PC-3 (cell line): ENCODE measurements at regions not wholly inside any gene's neighbourhood (a gene's known extent, or its start where the extent isn't known, plus 50 kb on each side); places are given as distances from the start of the nearest gene placed in this dataset.

Source experiments
- ATAC-seq: fragments of 200-7000 bp; cut with Tn5 transposase; 2 replicates; pipeline ENCODE4 v1.9.1; 2020; ENCODE audit warnings: mild to moderate bottlenecking, moderate library complexity
- BruUV-seq: library from RNA; stranded (reverse); fragments of 400-500 nt; replicated peaks from 2 replicates; lab custom pipeline; 2021; lab: Mats Ljungman, UMichigan
- CTCF ChIA-PET: fragments of 300-600 bp; sonication (Branson Sonifier 250); formaldehyde crosslinking; loops from one replicate; lab custom pipeline; 2022; ENCODE audit warnings: antibody characterized with exemption; lab: Charles Lee
- POLR2A ChIA-PET: fragments of 300-600 bp; sonication (Branson Sonifier 250); formaldehyde crosslinking; loops from one replicate; lab custom pipeline; 2022; ENCODE audit warnings: antibody characterized with exemption; ENCODE audit not compliant: unreplicated experiment; lab: Charles Lee
- DNase-seq: peaks from one replicate; pipeline ENCODE4 v3.0.0-alpha.2; 2015
- H2AFZ ChIP-seq: fragments of 300-600 bp; sonication (generic); 2 replicates; pipeline ENCODE4 v1.6.0; 2016; ENCODE audit warnings: antibody characterized with exemption, low read length
- H3F3A ChIP-seq: fragments of 300-600 bp; sonication (generic); one replicate; pipeline ENCODE4 v1.6.0; 2017; ENCODE audit warnings: antibody characterized with exemption, low read length, control low read depth, mild to moderate bottlenecking; ENCODE audit not compliant: unreplicated experiment
- H3K27ac ChIP-seq: fragments of 300-600 bp; sonication (generic); 2 replicates; pipeline ENCODE4 v1.5.1; 2016; ENCODE audit warnings: mild to moderate bottlenecking, low read length
- H3K27me3 ChIP-seq: fragments of 300-600 bp; sonication (generic); 2 replicates; pipeline ENCODE4 v1.6.1; 2016; ENCODE audit warnings: low read length, mixed read lengths
- H3K36me3 ChIP-seq: fragments of 300-600 bp; sonication (generic); 2 replicates; pipeline ENCODE4 v1.6.1; 2016; ENCODE audit warnings: low read depth, mixed run types, low read length, mixed read lengths
- H3K4me1 ChIP-seq: fragments of 300-600 bp; sonication (generic); 2 replicates; pipeline ENCODE4 v1.5.1; 2016; ENCODE audit warnings: low read length; ENCODE audit not compliant: insufficient read depth
- H3K4me2 ChIP-seq: fragments of 300-600 bp; sonication (generic); 2 replicates; pipeline ENCODE4 v1.6.0; 2016; ENCODE audit warnings: low read length
- H3K4me3 ChIP-seq: fragments of 300-600 bp; sonication (generic); 2 replicates; pipeline ENCODE4 v1.5.1; 2016; ENCODE audit warnings: mild to moderate bottlenecking, low read length, mixed read lengths
- H3K79me2 ChIP-seq: fragments of 300-600 bp; sonication (generic); 2 replicates; pipeline ENCODE4 v1.6.1; 2017; ENCODE audit warnings: low read length, mixed read lengths
- H3K9ac ChIP-seq: fragments of 300-600 bp; sonication (generic); 2 replicates; pipeline ENCODE4 v1.6.0; 2016; ENCODE audit warnings: mild to moderate bottlenecking, low read length
- H3K9me2 ChIP-seq: fragments of 300-600 bp; sonication (generic); replicated peaks from 2 replicates; pipeline ENCODE4 v1.6.1; 2016; ENCODE audit warnings: mixed run types, low read length, mixed read lengths
- H3K9me3 ChIP-seq: fragments of 300-600 bp; sonication (generic); 2 replicates; pipeline ENCODE4 v1.6.1; 2016; ENCODE audit warnings: low read length, mixed read lengths
- H4K20me1 ChIP-seq: fragments of 300-600 bp; sonication (generic); 2 replicates; pipeline ENCODE4 v1.6.1; 2016; ENCODE audit warnings: low read length, mixed read lengths
- CTCF ChIP-seq: fragments of 300-600 bp; sonication (generic); conservative IDR thresholded peaks from 2 replicates; pipeline ENCODE4 v1.5.1; 2017; ENCODE audit warnings: antibody characterized with exemption, low read depth, mild to moderate bottlenecking, low read length
- EZH2 ChIP-seq: fragments of 300-600 bp; sonication (generic); IDR thresholded peaks from one replicate; pipeline ENCODE4 v1.6.1; 2017; ENCODE audit warnings: antibody characterized with exemption, mild to moderate bottlenecking, low read length; ENCODE audit not compliant: unreplicated experiment
- EZH2phosphoT487 ChIP-seq: fragments of 300-600 bp; sonication (generic); IDR thresholded peaks from 2 replicates; pipeline ENCODE4 v1.6.1; 2018; ENCODE audit warnings: mild to moderate bottlenecking, antibody characterized with exemption, low read length, borderline replicate concordance
- intact Hi-C: fragments of 100-400 bp; cut with micrococcal nuclease; formaldehyde crosslinking; loops from 2 replicates; pipeline ENCODE4 v1.9.0; 2023

DNA sequence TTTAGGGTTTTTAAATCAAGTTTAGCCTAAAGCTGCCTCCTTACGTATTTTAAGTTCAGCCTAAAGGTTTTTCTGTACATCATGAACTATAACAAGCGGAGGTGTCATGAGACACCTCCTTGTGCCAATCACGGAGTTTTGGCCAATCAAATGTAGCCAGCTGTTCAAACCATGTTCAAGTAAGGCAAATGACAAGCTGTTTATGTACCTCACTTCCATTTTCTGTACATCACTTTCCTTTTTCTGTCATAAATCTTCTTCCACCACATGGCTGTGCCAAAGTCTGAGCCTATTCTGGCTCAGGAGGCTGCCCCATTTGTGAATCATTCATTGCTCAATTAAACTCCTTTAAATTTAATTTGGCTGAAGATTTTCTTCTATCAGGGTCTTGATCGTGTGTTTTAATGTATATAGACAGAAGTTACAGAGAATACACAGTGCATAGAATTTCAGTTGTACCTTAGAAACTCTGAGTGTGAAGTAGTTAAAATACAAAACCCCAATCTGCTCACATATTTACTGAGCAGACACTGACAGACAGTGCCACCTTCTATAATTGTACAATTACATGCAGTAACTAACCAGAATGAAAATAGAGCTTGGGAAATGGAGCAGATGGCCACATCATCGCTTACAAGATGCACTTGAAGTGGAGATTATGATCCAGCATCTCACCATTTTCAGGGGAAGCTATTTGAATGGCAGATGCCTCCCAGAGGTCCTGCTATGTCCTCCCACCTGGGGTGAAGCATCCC lies 76.9 kb upstream of the LANCL2 start:
- no peaks in the 10 kb centered on the region for H3K36me3 ChIP-seq
- no peaks in the 10 kb centered on the region for H3K9me2 ChIP-seq
- no TSS peak for BruUV-seq
- no peak for ATAC-seq
- no peaks in the 10 kb centered on the region for H3K4me1 ChIP-seq
- no peaks in the 10 kb centered on the region for H3K9me3 ChIP-seq
- DNase-seq: no peak
- no peak overlapping the region for H3K4me3 ChIP-seq
- POLR2A ChIA-PET: no interaction called here
- no peaks in the 10 kb centered on the region for H3F3A ChIP-seq
- H3K4me2 ChIP-seq: no peak overlapping the region
- no peak for TF ChIP-seq CTCF
- TF ChIP-seq EZH2: no peak
- TF ChIP-seq EZH2phosphoT487: no peak
- no peak overlapping the region for H3K27ac ChIP-seq
- no peak overlapping the region for H3K9ac ChIP-seq
- no peaks in the 10 kb centered on the region for H4K20me1 ChIP-seq
- H3K79me2 ChIP-seq: no peaks in the 10 kb centered on the region
- CTCF ChIA-PET: interaction anchor here (0.5 to 0.7 kb wide), 2 partner anchors 12 to 122 kb away, joined by 3 read pairs; no protein-coding TSS in a partner anchor
- intact Hi-C loops: no loop called here
- H2AFZ ChIP-seq: no peak overlapping the region
- H3K27me3 ChIP-seq: peaks cover 16% of the 10 kb centered on the region; the same call in 1 of the 2 replicates

DNA sequence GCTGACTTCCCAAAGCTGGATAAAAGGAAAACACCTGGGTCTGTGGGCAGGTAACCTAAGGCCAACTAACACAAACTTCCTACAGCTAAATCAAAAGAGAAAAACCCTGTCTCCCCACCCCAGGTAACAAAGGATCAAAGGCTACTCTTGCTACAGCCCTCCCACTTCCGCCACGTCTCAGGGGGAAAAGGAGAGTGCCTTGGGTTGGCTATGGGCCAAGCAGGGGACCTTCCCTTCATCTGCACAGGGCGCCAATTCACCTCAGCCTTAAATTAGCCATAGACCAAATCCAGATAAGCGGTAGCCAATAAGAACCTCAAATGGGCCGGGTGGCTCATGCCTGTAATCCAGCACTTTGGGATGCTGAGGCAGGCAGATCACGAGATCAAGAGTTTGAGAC lies 69.1 kb upstream of the LANCL2 start:
- Histone ChIP-seq H3K9me2 (no peaks in the 10 kb centered on the region), H3K79me2 (no peaks in the 10 kb centered on the region), H3K9ac (no peak overlapping the region), H3K27ac (no peak overlapping the region), H3K36me3 (no peaks in the 10 kb centered on the region), H3K4me1 (no peaks in the 10 kb centered on the region), H3K9me3 (no peaks in the 10 kb centered on the region), H2AFZ (no peak overlapping the region), H4K20me1 (no peaks in the 10 kb centered on the region), H3K4me3 (no peak overlapping the region), H3F3A (no peaks in the 10 kb centered on the region), H3K4me2 (no peak overlapping the region), H3K27me3 (0 out of 2 replicates have a peak, but pooled peaks cover 11% of the 10 kb centered on the region)
- ATAC-seq (no peak), DNase-seq (no peak)
- CTCF ChIA-PET: no interaction called here
- intact Hi-C loops: no loop called here
- TF ChIP-seq EZH2: no peak
- no peak for TF ChIP-seq EZH2phosphoT487
- no peak for TF ChIP-seq CTCF
- BruUV-seq: no TSS peak
- POLR2A ChIA-PET: no interaction called here
